NCI-H82 treated with DMSO at 0.1 percent for 48 hours (cell line): ENCODE measurements at regions not wholly inside any gene's neighbourhood (a gene's known extent, or its start where the extent isn't known, plus 50 kb on each side); places are given as distances from the start of the nearest gene placed in this dataset.

Experiments used
- DNase-seq: peaks from one replicate; lab custom pipeline; 2025; ENCODE audit not compliant: unreplicated experiment; lab: John Stamatoyannopoulos, UW

- DNase-seq = no peak
Observed at GRCh38 chr1:233514946-233515391, 98.9 kb upstream of the KCNK1 start.

- DNase-seq = no peak
Observed at GRCh38 chr1:233516732-233517131, 97.2 kb upstream of the KCNK1 start.

- DNase-seq = peak; percentile 14
Observed at GRCh38 chr1:233518344-233518743, 95.6 kb upstream of the KCNK1 start.

- DNase-seq = no peak
Observed at GRCh38 chr1:233520261-233521191, 93.4 kb upstream of the KCNK1 start.

GRCh38 chr1:233523047-233523446 is 90.9 kb upstream of the KCNK1 start:
- no peak for DNase-seq

GRCh38 chr1:233527818-233528217 is 86.1 kb upstream of the KCNK1 start:
- DNase-seq = no peak

GRCh38 chr1:233530665-233531386 is 83.1 kb upstream of the KCNK1 start:
- no peak for DNase-seq

GRCh38 chr1:233540816-233541215 is 73.1 kb upstream of the KCNK1 start:
- no peak for DNase-seq

- no peak for DNase-seq
Observed at GRCh38 chr1:233543338-233544255, 70.3 kb upstream of the KCNK1 start.

GRCh38 chr1:233544304-233544703 is 69.6 kb upstream of the KCNK1 start:
- DNase-seq = no peak

- DNase-seq = no peak
Observed at GRCh38 chr1:233547726-233548125, 66.2 kb upstream of the KCNK1 start.

- no peak for DNase-seq
Observed at GRCh38 chr1:233549404-233549803, 64.5 kb upstream of the KCNK1 start.

- no peak for DNase-seq
Observed at GRCh38 chr1:233549917-233550316, 64.0 kb upstream of the KCNK1 start.

- DNase-seq = no peak
Observed at GRCh38 chr1:233554037-233554436, 59.9 kb upstream of the KCNK1 start.

GRCh38 chr1:233561708-233562426 is 52.0 kb upstream of the KCNK1 start:
- no peak for DNase-seq
